ENCODE measurements at regions not wholly inside any gene's neighbourhood (a gene's known extent, or its start where the extent isn't known, plus 50 kb on each side); places are given as distances from the start of the nearest gene placed in this dataset.
A peak's percentile ranks its signal among the peaks of the same experiment; 100 is the strongest.

DNA sequence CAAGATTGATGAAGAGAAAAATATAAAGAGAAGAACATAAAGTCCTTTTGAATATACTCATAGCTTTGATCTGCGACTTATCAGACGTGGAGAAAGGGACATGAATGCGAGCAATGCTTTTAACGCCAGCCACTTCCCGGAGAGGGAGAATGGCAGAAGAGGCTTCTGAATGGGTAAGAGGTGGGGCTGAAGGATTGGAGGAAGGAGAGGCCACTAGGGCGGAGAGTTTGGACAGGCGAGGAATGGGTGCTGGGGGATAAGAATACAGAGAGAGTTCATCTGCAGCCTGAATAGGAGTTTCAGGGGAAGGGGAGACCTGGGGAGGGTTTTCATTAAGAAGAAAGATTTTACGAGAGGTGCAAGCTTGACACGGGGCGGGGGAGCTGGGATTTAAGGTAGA is 2534.9 kb downstream of the PCDH7 start:
- DNase-seq (ENCODE audit: low spot score): no peak

DNA sequence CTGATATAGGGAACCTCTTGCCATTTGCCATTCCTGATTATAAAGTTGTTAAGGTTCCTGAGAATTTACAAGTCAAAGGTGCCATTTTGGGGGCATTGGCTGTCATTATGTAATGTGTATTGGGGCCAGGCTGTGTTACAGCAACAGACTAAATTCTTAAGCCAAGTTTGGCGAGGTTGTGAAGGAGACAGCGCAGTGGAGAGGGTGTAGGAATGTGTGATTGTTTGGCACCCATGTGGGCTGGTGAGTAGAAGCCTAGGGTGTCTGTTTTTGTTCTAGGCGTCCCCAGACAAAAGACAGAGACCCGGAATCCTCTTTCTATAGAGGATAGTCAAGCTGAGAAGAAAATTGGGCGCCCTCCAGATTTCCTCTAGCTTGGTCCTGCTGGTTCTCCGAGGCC is 2535.3 kb downstream of the PCDH7 start:
- no peak for DNase-seq (ENCODE audit: low spot score)

DNA sequence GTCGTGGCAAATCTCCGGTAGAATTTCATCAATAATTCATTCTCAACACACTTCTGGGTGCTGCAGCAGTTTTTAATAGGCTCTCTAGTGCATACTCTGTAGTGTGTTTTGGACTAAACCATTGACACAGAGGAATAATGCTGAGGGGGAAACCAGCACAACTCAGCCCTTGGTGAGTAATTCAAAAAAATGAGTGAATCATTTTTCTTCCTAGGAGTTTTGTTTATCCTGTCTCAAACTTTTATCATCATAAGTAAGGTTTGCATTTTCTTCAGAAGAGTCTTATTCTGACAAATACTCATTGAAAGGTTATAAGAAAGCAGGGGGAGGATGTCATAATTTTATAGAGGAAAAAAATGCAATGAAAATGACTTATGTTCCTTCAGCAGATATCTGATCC is 2542.7 kb downstream of the PCDH7 start:
- DNase-seq (ENCODE audit: low spot score): no peak

- no peak for DNase-seq (ENCODE audit: low spot score)
These were observed 2548.6 kb downstream of the PCDH7 start for GRCh38 chr4:33268776-33269175.

GRCh38 chr4:33270403-33270802 is 2550.2 kb downstream of the PCDH7 start:
- no peak for DNase-seq (ENCODE audit: low spot score)

DNA sequence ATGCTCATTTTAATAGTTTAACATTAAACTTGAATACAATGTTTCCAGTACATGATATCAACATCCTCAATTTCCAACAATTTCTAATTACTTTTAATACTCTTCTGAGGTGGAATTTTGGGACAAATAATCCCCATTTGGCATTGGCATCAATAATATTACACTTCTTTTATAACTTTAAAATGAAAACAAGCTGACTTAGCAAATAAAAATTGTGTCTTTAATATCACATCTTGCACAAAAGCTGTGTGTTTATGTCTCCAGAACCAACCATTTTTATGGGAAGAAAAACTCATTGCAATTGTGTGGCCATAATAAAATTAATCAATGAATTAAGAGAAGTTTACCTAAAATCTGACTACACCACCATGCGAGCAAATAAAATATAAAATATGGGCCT is 2552.6 kb downstream of the PCDH7 start:
- DNase-seq (ENCODE audit: low spot score): no peak

DNA sequence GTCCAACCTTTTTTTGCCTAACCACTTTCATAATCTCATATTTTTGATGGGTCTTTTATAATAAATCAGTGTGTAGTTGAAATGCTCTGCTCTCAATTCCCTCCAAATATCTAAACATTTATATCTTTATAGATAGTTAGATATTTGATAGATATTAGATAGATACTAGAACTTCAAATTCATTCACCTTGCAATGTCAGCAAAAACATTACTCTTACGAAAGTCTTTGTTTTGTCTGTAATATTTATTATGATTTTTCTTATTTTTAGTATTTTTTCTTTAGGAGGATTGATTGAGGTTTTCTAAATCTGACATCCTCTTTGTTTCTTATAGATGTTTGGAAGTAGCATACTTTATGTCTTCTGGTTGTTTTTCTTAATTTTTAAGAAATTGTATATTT is 2563.6 kb downstream of the PCDH7 start:
- DNase-seq (ENCODE audit: low spot score): no peak

GRCh38 chr4:33296876-33297455 is 2576.8 kb downstream of the PCDH7 start:
- DNase-seq (ENCODE audit: low spot score): no peak

GRCh38 chr4:33302321-33302720 is 2582.2 kb downstream of the PCDH7 start:
- no peak for DNase-seq (ENCODE audit: low spot score)

GRCh38 chr4:33306131-33306530 is 2586.0 kb downstream of the PCDH7 start:
- no peak for DNase-seq (ENCODE audit: low spot score)

- no peak for DNase-seq (ENCODE audit: low spot score)
These were observed 2595.9 kb downstream of the PCDH7 start for GRCh38 chr4:33316033-33316432.

- no peak for DNase-seq (ENCODE audit: low spot score)
These were observed 2596.4 kb downstream of the PCDH7 start for GRCh38 chr4:33316578-33316977.

- no peak for DNase-seq (ENCODE audit: low spot score)
These were observed 2603.2 kb downstream of the PCDH7 start for GRCh38 chr4:33323393-33323792.

DNA sequence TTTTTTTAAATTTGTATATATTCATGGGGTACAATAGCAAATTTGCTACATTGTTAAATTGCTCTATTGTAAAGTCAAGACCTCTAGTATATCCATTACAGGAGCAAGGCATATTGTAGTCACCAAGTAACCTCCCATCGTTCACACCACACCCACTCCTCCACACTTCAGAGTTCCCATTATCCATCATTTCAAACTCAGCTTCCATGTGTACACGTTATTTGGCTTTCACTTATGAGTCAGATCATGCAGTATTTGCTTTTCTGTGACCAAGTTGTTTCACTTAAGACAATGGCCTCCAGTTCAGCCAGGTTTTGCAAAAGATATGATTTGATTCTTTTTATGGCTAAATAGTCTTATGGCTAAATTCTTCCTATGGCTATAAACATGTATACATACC is 2614.2 kb downstream of the PCDH7 start:
- DNase-seq (ENCODE audit: low spot score): no peak

GRCh38 chr4:33339762-33340161 is 2619.6 kb downstream of the PCDH7 start:
- DNase-seq (ENCODE audit: low spot score): no peak

DNA sequence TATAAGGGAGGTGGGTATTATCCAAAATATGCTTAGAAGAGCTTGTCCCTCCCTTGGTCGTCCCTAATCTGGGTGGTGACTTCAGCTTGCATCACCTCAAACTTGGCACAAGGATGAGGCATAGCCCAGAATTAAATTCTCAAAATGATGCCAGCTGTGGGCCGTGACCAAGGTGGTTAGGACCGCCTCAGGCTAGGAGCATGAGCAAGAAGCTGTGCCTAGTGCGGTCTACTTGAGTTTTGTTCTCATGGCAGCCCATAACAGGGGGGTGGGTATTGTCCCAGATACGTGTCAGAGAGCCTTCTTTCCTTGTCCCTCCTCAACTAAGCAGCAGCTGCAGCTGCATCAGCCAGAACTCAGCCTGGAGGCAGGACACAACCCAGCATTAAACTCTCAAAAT is 2620.0 kb downstream of the PCDH7 start:
- DNase-seq (ENCODE audit: low spot score): no peak

- no peak for DNase-seq (ENCODE audit: low spot score)
These were observed 2629.2 kb downstream of the PCDH7 start for GRCh38 chr4:33349376-33349775.

DNA sequence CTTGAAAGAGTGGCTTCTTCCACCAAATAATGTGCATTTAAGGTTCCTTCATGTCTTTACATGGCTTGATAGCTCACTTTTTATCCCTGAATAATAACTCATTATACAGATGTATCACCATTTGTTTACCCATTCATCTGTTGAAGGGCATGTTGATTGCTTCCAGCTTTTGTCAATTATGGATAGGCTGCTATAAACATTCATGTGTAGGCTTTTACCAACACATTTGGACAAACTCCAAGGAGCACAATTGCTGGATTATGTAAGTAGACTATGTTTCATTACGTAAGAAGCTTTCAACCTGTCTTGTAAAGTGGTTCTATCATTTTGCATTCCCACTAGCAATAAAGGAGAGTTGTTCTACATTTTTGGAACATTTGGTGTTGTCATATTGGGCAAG is 2637.0 kb downstream of the PCDH7 start:
- DNase-seq (ENCODE audit: low spot score): no peak

DNA sequence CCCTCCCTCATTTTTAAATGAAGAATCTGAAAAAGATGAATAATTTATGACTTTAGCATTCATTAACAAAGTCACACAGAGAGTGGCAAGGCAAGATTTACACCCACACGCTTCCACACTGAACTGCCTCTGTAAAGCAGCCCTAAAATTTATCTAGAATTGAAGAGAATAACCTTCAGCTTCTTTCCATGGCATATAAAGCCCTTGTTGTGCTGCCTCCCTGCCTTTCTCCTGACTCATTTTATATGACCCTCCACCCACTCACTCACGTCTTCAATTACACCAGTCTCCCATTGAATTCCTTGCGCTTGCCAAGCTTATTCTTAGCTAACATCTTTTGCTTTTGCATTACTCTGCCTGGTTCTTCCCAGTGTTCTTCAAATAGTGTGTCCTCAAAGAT is 2649.3 kb downstream of the PCDH7 start:
- DNase-seq (ENCODE audit: low spot score): no peak

GRCh38 chr4:33381816-33382215 is 2661.6 kb downstream of the PCDH7 start:
- no peak for DNase-seq (ENCODE audit: low spot score)

- DNase-seq (ENCODE audit: low spot score): peak; percentile 24
These were observed 2666.6 kb downstream of the PCDH7 start for GRCh38 chr4:33386764-33387163.

DNA sequence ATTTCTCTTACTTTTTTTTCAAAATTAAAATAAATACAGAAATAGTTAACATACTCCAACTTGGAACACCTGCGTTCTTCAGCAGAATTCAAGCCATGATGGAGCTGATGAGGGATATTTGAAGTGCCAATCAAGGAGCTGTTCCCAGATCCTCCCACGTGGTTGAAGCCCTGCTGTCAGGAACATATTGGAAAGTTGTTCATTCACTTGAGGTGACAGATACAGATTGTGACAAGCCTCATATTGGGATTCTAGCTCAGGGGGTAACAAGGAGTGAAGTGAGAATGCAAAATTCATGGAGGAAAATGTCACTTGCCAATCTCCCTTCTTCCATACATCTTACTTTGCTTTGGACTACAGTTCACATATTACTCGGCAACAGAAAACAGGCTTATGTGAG is 2670.8 kb downstream of the PCDH7 start:
- DNase-seq (ENCODE audit: low spot score): no peak

GRCh38 chr4:33395731-33396485 is 2675.7 kb downstream of the PCDH7 start:
- no peak for DNase-seq (ENCODE audit: low spot score)

DNA sequence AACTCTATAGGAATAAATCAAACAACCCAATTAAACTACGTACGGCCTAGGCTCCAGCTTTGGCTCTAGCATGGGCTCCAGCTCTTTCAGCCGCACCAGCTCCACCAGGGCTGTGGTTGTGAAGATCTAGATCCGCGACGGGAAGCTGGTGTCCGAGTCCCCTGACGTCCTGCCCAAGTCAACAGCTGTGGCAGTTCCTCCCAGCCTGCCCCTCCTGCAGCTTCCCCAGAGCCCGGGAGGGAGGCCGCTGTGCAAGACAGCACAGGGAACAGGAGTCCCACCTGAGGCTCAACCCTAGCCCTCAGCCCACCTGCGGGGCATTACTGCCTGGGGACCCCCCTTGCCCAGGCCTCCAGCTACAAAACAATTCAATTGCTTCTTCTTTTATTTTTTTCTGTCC is 2680.3 kb downstream of the PCDH7 start:
- DNase-seq (ENCODE audit: low spot score): no peak
